SK-N-SH (cell line): ENCODE measurements at regions not wholly inside any gene's neighbourhood (a gene's known extent, or its start where the extent isn't known, plus 50 kb on each side); places are given as distances from the start of the nearest gene placed in this dataset.

ENCODE experiments used
- CTCF ChIA-PET: fragments of 300-600, 350-600 bp; formaldehyde crosslinking; extraction: SDS; loops from one replicate; lab custom pipeline; 2021; lab: Yijun Ruan, JAX
- POLR2A ChIA-PET: fragments of 350-600 bp; sonication (Branson Sonifier 250); formaldehyde crosslinking; extraction: SDS; loops from one replicate; lab custom pipeline; 2020; ENCODE audit warnings: antibody characterized with exemption, inconsistent platforms; lab: Yijun Ruan, JAX
- DNase-seq: peaks from one replicate; pipeline ENCODE4 v3.0.0; 2012
- H2AFZ ChIP-seq: fragments of 200-600 bp; sonication (generic); 2 replicates; pipeline ENCODE4 v1.8.1; 2016; ENCODE audit warnings: antibody characterized with exemption, mild to moderate bottlenecking, low read depth
- H3F3A ChIP-seq: fragments of 200-600 bp; sonication (generic); replicated peaks from 2 replicates; pipeline ENCODE3; 2016; ENCODE audit warnings: antibody characterized with exemption, mild to moderate bottlenecking; ENCODE audit not compliant: insufficient read depth
- H3K27ac ChIP-seq, 2 experiments: fragments of 200-500 bp in 1 of 2; fragments of 200-600 bp in 1 of 2; sonication (Bioruptor generic) in 1 of 2; sonication (generic), shearing (Covaris generic) in 1 of 2; 2 replicates each; pipeline versions ENCODE4 v1.5.1 to v1.6.1; 2014 to 2016; ENCODE audit warnings: low read depth in 2 of 2, inconsistent platforms in 1 of 2, low read length in 1 of 2, mild to moderate bottlenecking in 1 of 2, mixed read lengths in 1 of 2
- H3K27me3 ChIP-seq: fragments of 200-600 bp; sonication (generic), shearing (Covaris generic); 2 replicates; pipeline ENCODE4 v1.6.1; 2016; ENCODE audit warnings: mixed run types; ENCODE audit not compliant: insufficient read depth
- H3K36me3 ChIP-seq, 2 experiments: fragments of 200-500 bp in 1 of 2; fragments of 200-600 bp in 1 of 2; sonication (Bioruptor generic) in 1 of 2; sonication (generic) in 1 of 2; replicated peaks in 1 of 2; 2 replicates each; pipeline versions ENCODE3 to v1.5.1; 2014 to 2016; ENCODE audit warnings: low read length in 1 of 2, mild to moderate bottlenecking in 1 of 2; ENCODE audit not compliant: insufficient read depth in 2 of 2, control insufficient read depth in 1 of 2
- H3K4me1 ChIP-seq, 2 experiments: fragments of 200-500 bp in 1 of 2; fragments of 200-600 bp in 1 of 2; sonication (Bioruptor generic) in 1 of 2; sonication (generic), shearing (Covaris generic) in 1 of 2; 2 replicates each; pipeline versions ENCODE4 v1.5.1 to v1.6.1; 2014 to 2016; ENCODE audit warnings: low read depth in 1 of 2, low read length in 1 of 2, mixed run types in 1 of 2; ENCODE audit not compliant: insufficient read depth in 2 of 2, control insufficient read depth in 1 of 2
- H3K4me2 ChIP-seq: fragments of 200-600 bp; sonication (generic), shearing (Covaris generic); 2 replicates; pipeline ENCODE4 v1.6.1; 2017; ENCODE audit warnings: mixed run types
- H3K4me3 ChIP-seq, 2 experiments: fragments of 200-500 bp in 1 of 2; fragments of 200-600 bp in 1 of 2; sonication (Bioruptor generic) in 1 of 2; sonication (generic), shearing (Covaris generic) in 1 of 2; 2 replicates each; pipeline versions ENCODE4 v1.5.1 to v1.8.1; 2014 to 2016; ENCODE audit warnings: low read depth in 2 of 2, inconsistent platforms in 1 of 2, low read length in 1 of 2, mild to moderate bottlenecking in 1 of 2, mixed read lengths in 1 of 2, moderate library complexity in 1 of 2
- H3K79me2 ChIP-seq: fragments of 200-600 bp; sonication (generic); 2 replicates; pipeline ENCODE4 v1.8.1; 2017; ENCODE audit warnings: mild to moderate bottlenecking; ENCODE audit not compliant: insufficient read depth
- H3K9ac ChIP-seq: fragments of 200-600 bp; sonication (generic); 2 replicates; pipeline ENCODE4 v1.6.1; 2017; ENCODE audit warnings: mixed run types
- H3K9me2 ChIP-seq: fragments of 200-600 bp; sonication (generic); 2 replicates; pipeline ENCODE4 v1.6.1; 2017; ENCODE audit warnings: mixed run types
- H3K9me3 ChIP-seq: fragments of 200-600 bp; sonication (generic); 2 replicates; pipeline ENCODE4 v1.6.1; 2017; ENCODE audit warnings: mixed run types, mild to moderate bottlenecking, moderate library complexity
- H4K20me1 ChIP-seq: fragments of 200-600 bp; sonication (generic); 2 replicates; pipeline ENCODE4 v1.6.1; 2017; ENCODE audit warnings: mild to moderate bottlenecking, mixed run types; ENCODE audit not compliant: insufficient read depth
- ELF1 ChIP-seq: IDR thresholded peaks from 2 replicates; pipeline ENCODE4 v1.4.0; 2012
- EZH2phosphoT487 ChIP-seq: fragments of 200-600 bp; sonication (generic); IDR thresholded peaks from 2 replicates; pipeline ENCODE4 v1.6.1; 2017; ENCODE audit warnings: low read depth, mixed run types, mild to moderate bottlenecking, antibody characterized with exemption, moderate library complexity, borderline replicate concordance
- FOSL2 ChIP-seq: IDR thresholded peaks from 2 replicates; pipeline ENCODE4 v1.4.0; 2012; ENCODE audit warnings: low read depth, mild to moderate bottlenecking, moderate library complexity, borderline replicate concordance
- FOXJ3 ChIP-seq: sonication (generic); formaldehyde crosslinking; IDR thresholded peaks from 2 replicates; pipeline ENCODE4 v1.5.1; 2020; ENCODE audit warnings: mild to moderate bottlenecking, missing genetic modification reagents
- FOXM1 ChIP-seq: IDR thresholded peaks from 2 replicates; pipeline ENCODE4 v1.4.0; 2012; ENCODE audit warnings: low read depth, mild to moderate bottlenecking
- GABPA ChIP-seq: IDR thresholded peaks from 2 replicates; pipeline ENCODE4 v1.4.0; 2012; ENCODE audit warnings: low read depth, mild to moderate bottlenecking
- GATA2 ChIP-seq: sonication (generic); formaldehyde crosslinking; IDR thresholded peaks from 2 replicates; pipeline ENCODE4 v1.5.0; 2020; ENCODE audit warnings: mild to moderate bottlenecking, missing genetic modification reagents
- MXI1 ChIP-seq: IDR thresholded peaks from 2 replicates; pipeline ENCODE4 v1.6.1; 2012; ENCODE audit warnings: mild to moderate bottlenecking, low read depth, low read length, improper control_type of control experiment
- POLR2AphosphoS5 ChIP-seq: IDR thresholded peaks from 2 replicates; pipeline ENCODE4 v1.6.1; 2012; ENCODE audit warnings: low read depth, low read length
- RAD21 ChIP-seq: IDR thresholded peaks from 2 replicates; pipeline ENCODE4 v1.6.1; 2012; ENCODE audit warnings: mild to moderate bottlenecking, low read length
- RFX5 ChIP-seq: IDR thresholded peaks from 2 replicates; pipeline ENCODE4 v1.6.1; 2012; ENCODE audit warnings: mild to moderate bottlenecking, improper control_type of control experiment, low read length
- RXRA ChIP-seq: IDR thresholded peaks from 2 replicates; pipeline ENCODE4 v1.4.0; 2012; ENCODE audit warnings: low read depth, mild to moderate bottlenecking, borderline replicate concordance
- SIN3A ChIP-seq: IDR thresholded peaks from 2 replicates; pipeline ENCODE4 v1.6.1; 2012; ENCODE audit warnings: low read depth, mild to moderate bottlenecking, low read length, moderate library complexity, borderline replicate concordance
- TEAD4 ChIP-seq: IDR thresholded peaks from 2 replicates; pipeline ENCODE4 v1.4.0; 2012; ENCODE audit warnings: mild to moderate bottlenecking, borderline replicate concordance; ENCODE audit not compliant: insufficient read depth
- WGBS: methylation state at CpG from one replicate; pipeline ENCODE4 v1.1.6; 2017; ENCODE audit warnings: low lambda C conversion rate; 5-methylcytosine and 5-hydroxymethylcytosine counted together
- TF ChIP-seq, protein P1 (sequence below): IDR thresholded peaks from 2 replicates; pipeline ENCODE4 v1.4.0; 2012; ENCODE audit warnings: low read depth, borderline replicate concordance
- TF ChIP-seq, protein P2 (sequence below): fragments of 200-600 bp; sonication (generic); IDR thresholded peaks from 2 replicates; pipeline ENCODE4 v1.6.1; 2017; ENCODE audit warnings: antibody characterized with exemption, mild to moderate bottlenecking, moderate library complexity
- TF ChIP-seq, protein P3 (sequence below): IDR thresholded peaks from 2 replicates; pipeline ENCODE4; 2012
- TF ChIP-seq, protein P4 (sequence below): IDR thresholded peaks from 2 replicates; pipeline ENCODE4 v1.4.0; 2012; ENCODE audit warnings: low read depth
- TF ChIP-seq, protein P5 (sequence below): fragments of 150-350 bp; IDR thresholded peaks from 2 replicates; pipeline ENCODE4 v1.6.1; 2016; ENCODE audit warnings: mild to moderate bottlenecking, low read depth, low read length

DNA sequence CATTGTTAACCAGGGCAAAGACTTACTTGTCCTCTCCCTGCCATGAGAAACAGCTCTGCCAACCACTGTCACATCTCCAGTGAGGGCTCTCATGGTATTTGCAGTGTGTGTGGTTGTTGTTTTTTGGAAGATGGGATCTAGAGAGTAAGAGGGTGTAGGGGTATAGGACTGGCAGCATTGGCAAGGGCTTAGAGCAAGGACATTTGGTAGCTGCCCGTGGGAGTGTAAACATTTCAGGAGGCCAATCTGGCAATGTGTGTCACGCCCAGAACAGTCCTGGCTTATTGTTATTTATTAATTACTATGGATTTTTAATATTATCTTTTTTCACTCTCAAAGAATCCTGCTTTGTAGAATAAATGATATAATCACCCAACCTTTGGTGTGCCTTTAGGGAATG is 90.5 kb downstream of the TMEM17 start:
- 75% methylated on average over 2 of the region's 2 CpGs for WGBS
- Histone ChIP-seq H3F3A (no peaks in the 10 kb centered on the region), H3K27ac (no peak overlapping the region), H3K27me3 (no peaks in the 10 kb centered on the region), H3K9ac (no peak overlapping the region)
- TF ChIP-seq RXRA = no peak
- no peak for TF ChIP-seq RAD21
- TF ChIP-seq, protein P1, sequence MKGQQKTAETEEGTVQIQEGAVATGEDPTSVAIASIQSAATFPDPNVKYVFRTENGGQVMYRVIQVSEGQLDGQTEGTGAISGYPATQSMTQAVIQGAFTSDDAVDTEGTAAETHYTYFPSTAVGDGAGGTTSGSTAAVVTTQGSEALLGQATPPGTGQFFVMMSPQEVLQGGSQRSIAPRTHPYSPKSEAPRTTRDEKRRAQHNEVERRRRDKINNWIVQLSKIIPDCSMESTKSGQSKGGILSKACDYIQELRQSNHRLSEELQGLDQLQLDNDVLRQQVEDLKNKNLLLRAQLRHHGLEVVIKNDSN = no peak
- TF ChIP-seq POLR2AphosphoS5 = no peak
- TF ChIP-seq MXI1 = no peak
- no peak for TF ChIP-seq SIN3A
- TF ChIP-seq FOXM1 = no peak
- TF ChIP-seq, protein P2, sequence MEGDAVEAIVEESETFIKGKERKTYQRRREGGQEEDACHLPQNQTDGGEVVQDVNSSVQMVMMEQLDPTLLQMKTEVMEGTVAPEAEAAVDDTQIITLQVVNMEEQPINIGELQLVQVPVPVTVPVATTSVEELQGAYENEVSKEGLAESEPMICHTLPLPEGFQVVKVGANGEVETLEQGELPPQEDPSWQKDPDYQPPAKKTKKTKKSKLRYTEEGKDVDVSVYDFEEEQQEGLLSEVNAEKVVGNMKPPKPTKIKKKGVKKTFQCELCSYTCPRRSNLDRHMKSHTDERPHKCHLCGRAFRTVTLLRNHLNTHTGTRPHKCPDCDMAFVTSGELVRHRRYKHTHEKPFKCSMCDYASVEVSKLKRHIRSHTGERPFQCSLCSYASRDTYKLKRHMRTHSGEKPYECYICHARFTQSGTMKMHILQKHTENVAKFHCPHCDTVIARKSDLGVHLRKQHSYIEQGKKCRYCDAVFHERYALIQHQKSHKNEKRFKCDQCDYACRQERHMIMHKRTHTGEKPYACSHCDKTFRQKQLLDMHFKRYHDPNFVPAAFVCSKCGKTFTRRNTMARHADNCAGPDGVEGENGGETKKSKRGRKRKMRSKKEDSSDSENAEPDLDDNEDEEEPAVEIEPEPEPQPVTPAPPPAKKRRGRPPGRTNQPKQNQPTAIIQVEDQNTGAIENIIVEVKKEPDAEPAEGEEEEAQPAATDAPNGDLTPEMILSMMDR = no peak
- no peak for TF ChIP-seq FOXJ3 (CRISPR knock-in tag)
- TF ChIP-seq, protein P3, sequence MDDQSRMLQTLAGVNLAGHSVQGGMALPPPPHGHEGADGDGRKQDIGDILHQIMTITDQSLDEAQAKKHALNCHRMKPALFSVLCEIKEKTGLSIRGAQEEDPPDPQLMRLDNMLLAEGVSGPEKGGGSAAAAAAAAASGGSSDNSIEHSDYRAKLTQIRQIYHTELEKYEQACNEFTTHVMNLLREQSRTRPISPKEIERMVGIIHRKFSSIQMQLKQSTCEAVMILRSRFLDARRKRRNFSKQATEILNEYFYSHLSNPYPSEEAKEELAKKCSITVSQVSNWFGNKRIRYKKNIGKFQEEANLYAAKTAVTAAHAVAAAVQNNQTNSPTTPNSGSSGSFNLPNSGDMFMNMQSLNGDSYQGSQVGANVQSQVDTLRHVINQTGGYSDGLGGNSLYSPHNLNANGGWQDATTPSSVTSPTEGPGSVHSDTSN = no peak
- TF ChIP-seq GABPA = no peak
- TF ChIP-seq, protein P4, sequence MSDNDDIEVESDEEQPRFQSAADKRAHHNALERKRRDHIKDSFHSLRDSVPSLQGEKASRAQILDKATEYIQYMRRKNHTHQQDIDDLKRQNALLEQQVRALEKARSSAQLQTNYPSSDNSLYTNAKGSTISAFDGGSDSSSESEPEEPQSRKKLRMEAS = no peak
- no peak for TF ChIP-seq TEAD4
- no peak for TF ChIP-seq GATA2
- TF ChIP-seq, protein P5, sequence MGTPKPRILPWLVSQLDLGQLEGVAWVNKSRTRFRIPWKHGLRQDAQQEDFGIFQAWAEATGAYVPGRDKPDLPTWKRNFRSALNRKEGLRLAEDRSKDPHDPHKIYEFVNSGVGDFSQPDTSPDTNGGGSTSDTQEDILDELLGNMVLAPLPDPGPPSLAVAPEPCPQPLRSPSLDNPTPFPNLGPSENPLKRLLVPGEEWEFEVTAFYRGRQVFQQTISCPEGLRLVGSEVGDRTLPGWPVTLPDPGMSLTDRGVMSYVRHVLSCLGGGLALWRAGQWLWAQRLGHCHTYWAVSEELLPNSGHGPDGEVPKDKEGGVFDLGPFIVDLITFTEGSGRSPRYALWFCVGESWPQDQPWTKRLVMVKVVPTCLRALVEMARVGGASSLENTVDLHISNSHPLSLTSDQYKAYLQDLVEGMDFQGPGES = no peak
- no peak for TF ChIP-seq RFX5
- TF ChIP-seq EZH2phosphoT487 = no peak
- no peak for TF ChIP-seq FOSL2
- no peak for TF ChIP-seq ELF1
- TF ChIP-seq, all 33 proteins: peak for 0
- Histone ChIP-seq H3K9me2 (no peaks in the 10 kb centered on the region), H2AFZ (no peak overlapping the region), H3K4me1 (peaks cover 0 to 10% of the 10 kb centered on the region in 2 experiments; a peak in 1 of 4 replicates), H3K9me3 (peaks cover 9% of the 10 kb centered on the region; the same call in 1 of the 2 replicates), H3K79me2 (no peaks in the 10 kb centered on the region), H3K4me2 (no peak overlapping the region), H3K4me3 (no peak overlapping the region), H4K20me1 (no peaks in the 10 kb centered on the region), H3K36me3 (no peaks in the 10 kb centered on the region)
- no peak for DNase-seq
- ChIA-PET CTCF (interaction anchor here (9.8 kb wide), 1 partner anchor 421 kb away, joined by 143 read pairs; no protein-coding TSS in a partner anchor), POLR2A (no interaction called here)
